ENCODE measurements at regions not wholly inside any gene's neighbourhood (a gene's known extent, or its start where the extent isn't known, plus 50 kb on each side); places are given as distances from the start of the nearest gene placed in this dataset.

DNA sequence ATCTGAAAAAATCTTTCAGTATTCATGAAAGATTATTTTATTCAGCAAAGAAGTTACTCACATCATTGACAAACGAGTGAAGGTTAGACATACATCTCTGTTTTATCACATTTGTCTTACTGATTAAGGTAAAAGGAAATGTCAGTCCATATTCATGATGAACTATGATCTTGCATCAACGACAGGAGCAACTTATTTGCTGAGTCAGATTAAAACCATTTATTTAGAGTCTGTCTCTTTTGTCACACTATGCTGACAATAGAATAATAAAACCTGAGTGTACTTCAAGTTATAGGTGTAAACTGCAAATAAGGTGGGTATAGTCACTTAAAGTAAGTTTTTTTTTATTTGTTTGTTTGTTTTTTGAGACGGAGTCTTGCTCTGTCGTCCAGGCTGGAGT is 216.5 kb upstream of the SEMA3C start:
- TF ChIP-seq TAF1 (IDR thresholded peaks at IDR 0.05; ENCODE audit: low read depth) = no peak
- TF ChIP-seq EP300 (IDR thresholded peaks at IDR 0.05; ENCODE audit: borderline replicate concordance) = no peak
- no peak for TF ChIP-seq TEAD4 (IDR thresholded peaks at IDR 0.05)
- TF ChIP-seq NFIC (IDR thresholded peaks at IDR 0.05) = no peak
- TF ChIP-seq RAD21 (IDR thresholded peaks at IDR 0.05; ENCODE audit: low read depth) = no peak
- TF ChIP-seq ZBTB7A (IDR thresholded peaks at IDR 0.05; ENCODE audit: low read depth) = no peak
- no peak for TF ChIP-seq CREB1 (IDR thresholded peaks at IDR 0.05; ENCODE audit: low read depth)
- TF ChIP-seq, protein P1, sequence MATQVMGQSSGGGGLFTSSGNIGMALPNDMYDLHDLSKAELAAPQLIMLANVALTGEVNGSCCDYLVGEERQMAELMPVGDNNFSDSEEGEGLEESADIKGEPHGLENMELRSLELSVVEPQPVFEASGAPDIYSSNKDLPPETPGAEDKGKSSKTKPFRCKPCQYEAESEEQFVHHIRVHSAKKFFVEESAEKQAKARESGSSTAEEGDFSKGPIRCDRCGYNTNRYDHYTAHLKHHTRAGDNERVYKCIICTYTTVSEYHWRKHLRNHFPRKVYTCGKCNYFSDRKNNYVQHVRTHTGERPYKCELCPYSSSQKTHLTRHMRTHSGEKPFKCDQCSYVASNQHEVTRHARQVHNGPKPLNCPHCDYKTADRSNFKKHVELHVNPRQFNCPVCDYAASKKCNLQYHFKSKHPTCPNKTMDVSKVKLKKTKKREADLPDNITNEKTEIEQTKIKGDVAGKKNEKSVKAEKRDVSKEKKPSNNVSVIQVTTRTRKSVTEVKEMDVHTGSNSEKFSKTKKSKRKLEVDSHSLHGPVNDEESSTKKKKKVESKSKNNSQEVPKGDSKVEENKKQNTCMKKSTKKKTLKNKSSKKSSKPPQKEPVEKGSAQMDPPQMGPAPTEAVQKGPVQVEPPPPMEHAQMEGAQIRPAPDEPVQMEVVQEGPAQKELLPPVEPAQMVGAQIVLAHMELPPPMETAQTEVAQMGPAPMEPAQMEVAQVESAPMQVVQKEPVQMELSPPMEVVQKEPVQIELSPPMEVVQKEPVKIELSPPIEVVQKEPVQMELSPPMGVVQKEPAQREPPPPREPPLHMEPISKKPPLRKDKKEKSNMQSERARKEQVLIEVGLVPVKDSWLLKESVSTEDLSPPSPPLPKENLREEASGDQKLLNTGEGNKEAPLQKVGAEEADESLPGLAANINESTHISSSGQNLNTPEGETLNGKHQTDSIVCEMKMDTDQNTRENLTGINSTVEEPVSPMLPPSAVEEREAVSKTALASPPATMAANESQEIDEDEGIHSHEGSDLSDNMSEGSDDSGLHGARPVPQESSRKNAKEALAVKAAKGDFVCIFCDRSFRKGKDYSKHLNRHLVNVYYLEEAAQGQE (IDR thresholded peaks at IDR 0.05; ENCODE audit: low read depth) = no peak
- no peak for TF ChIP-seq CEBPB (IDR thresholded peaks at IDR 0.05)
- TF ChIP-seq, protein P2, sequence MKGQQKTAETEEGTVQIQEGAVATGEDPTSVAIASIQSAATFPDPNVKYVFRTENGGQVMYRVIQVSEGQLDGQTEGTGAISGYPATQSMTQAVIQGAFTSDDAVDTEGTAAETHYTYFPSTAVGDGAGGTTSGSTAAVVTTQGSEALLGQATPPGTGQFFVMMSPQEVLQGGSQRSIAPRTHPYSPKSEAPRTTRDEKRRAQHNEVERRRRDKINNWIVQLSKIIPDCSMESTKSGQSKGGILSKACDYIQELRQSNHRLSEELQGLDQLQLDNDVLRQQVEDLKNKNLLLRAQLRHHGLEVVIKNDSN (IDR thresholded peaks at IDR 0.05) = no peak
- TF ChIP-seq YY1 (IDR thresholded peaks at IDR 0.05; ENCODE audit: low read depth) = no peak
- TF ChIP-seq TCF12 (IDR thresholded peaks at IDR 0.05; ENCODE audit: low read depth) = no peak
- TF ChIP-seq, protein P3, sequence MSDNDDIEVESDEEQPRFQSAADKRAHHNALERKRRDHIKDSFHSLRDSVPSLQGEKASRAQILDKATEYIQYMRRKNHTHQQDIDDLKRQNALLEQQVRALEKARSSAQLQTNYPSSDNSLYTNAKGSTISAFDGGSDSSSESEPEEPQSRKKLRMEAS (IDR thresholded peaks at IDR 0.05) = no peak
- TF ChIP-seq EGR1 (IDR thresholded peaks at IDR 0.05) = no peak
- no peak for TF ChIP-seq FOXM1 (IDR thresholded peaks at IDR 0.05; ENCODE audit: borderline replicate concordance, low read depth)

DNA sequence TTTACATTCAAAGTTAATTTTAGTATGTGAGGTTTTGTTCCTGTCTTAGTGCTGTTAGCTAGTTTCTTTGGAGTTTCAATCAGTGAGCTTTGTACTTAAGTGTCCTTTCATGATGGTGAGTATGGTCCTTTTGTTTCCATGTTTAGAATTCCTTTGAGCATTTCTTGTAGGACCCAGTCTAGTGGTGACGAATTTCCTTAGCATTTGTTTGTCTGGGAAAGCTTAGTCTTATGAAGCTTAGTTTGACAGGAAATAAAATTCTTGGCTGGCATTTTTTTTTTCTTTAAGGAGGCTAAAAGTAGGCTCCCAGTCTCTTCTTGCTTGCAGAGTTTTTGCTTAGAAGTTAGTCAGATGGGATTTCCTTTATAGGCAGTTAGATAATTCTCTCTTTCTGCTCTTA is 209.2 kb upstream of the SEMA3C start:
- TF ChIP-seq TEAD4 (IDR thresholded peaks at IDR 0.05) (no peak), CEBPB (IDR thresholded peaks at IDR 0.05) (no peak), NFIC (IDR thresholded peaks at IDR 0.05) (no peak), RAD21 (IDR thresholded peaks at IDR 0.05; ENCODE audit: low read depth) (no peak), EP300 (IDR thresholded peaks at IDR 0.05; ENCODE audit: borderline replicate concordance) (no peak), EGR1 (IDR thresholded peaks at IDR 0.05) (no peak), TCF12 (IDR thresholded peaks at IDR 0.05; ENCODE audit: low read depth) (no peak), CREB1 (IDR thresholded peaks at IDR 0.05; ENCODE audit: low read depth) (no peak), FOXM1 (IDR thresholded peaks at IDR 0.05; ENCODE audit: borderline replicate concordance, low read depth) (no peak), TAF1 (IDR thresholded peaks at IDR 0.05; ENCODE audit: low read depth) (no peak), YY1 (IDR thresholded peaks at IDR 0.05; ENCODE audit: low read depth) (no peak)
- TF ChIP-seq, protein P1 (IDR thresholded peaks at IDR 0.05; ENCODE audit: low read depth) = no peak
- TF ChIP-seq, protein P2 (IDR thresholded peaks at IDR 0.05) = no peak

DNA sequence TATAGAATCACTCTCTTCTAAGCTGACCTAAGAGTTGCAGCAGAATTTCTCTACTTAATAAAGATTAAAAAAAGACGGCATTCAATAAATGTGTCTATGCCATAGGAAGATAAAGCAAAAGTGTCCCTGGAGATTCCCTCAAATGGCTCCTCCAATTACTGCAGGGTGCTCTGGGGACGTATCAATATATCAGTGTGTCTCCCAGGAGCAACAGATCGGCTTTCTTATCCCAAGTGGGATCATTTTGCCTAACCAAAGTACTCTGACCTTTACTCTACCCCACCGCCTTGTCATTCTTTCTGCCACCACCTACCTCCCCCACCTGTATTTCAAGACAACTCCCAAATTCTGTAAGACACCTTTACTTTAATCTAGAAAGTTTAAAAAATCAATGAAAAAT is 202.0 kb upstream of the SEMA3C start:
- TF ChIP-seq FOXM1 (IDR thresholded peaks at IDR 0.05; ENCODE audit: borderline replicate concordance, low read depth) = no peak
- TF ChIP-seq TEAD4 (IDR thresholded peaks at IDR 0.05) = no peak
- TF ChIP-seq CREB1 (IDR thresholded peaks at IDR 0.05; ENCODE audit: low read depth) = no peak
- TF ChIP-seq YY1 (IDR thresholded peaks at IDR 0.05; ENCODE audit: low read depth) = no peak
- TF ChIP-seq, protein P2 (IDR thresholded peaks at IDR 0.05) = no peak
- TF ChIP-seq, protein P3 (IDR thresholded peaks at IDR 0.05) = no peak
- no peak for TF ChIP-seq NFIC (IDR thresholded peaks at IDR 0.05)
- no peak for TF ChIP-seq RAD21 (IDR thresholded peaks at IDR 0.05; ENCODE audit: low read depth)
- no peak for TF ChIP-seq TAF1 (IDR thresholded peaks at IDR 0.05; ENCODE audit: low read depth)
- no peak for TF ChIP-seq TCF12 (IDR thresholded peaks at IDR 0.05; ENCODE audit: low read depth)
- no peak for TF ChIP-seq EP300 (IDR thresholded peaks at IDR 0.05; ENCODE audit: borderline replicate concordance)
- TF ChIP-seq, protein P1 (IDR thresholded peaks at IDR 0.05; ENCODE audit: low read depth) = no peak

DNA sequence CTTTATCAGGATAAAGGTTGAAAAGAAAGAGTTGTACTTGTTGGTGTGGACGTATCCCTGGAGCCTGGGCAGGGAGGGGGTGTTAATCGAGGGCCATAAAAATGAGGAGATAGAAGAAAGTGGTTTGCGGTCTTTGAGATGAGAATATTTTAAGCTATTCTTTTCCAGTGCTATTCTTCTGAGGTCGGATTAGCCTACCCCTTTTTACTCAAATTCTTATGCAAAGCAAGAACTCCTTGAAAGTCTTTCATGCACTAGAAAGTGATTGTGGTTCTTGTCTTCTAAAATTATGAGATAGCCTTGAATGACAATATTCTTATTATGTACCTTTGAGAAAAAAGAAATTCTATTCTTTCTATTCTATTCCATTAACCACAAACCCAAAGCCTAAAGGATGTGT is 201.3 kb upstream of the SEMA3C start:
- TF ChIP-seq EP300 (IDR thresholded peaks at IDR 0.05; ENCODE audit: borderline replicate concordance) = no peak

Measured in Ishikawa (cell line).